OCI-LY3 (cell line): ENCODE measurements at regions not wholly inside any gene's neighbourhood (a gene's known extent, or its start where the extent isn't known, plus 50 kb on each side); places are given as distances from the start of the nearest gene placed in this dataset.

Experiments
- CTCF ChIP-seq: fragments of 200-600, 300-600 bp; sonication (generic); IDR thresholded peaks from 2 replicates; pipeline ENCODE4 v1.5.1; 2014; ENCODE audit warnings: antibody characterized with exemption, low read length, low read depth
- EZH2phosphoT487 ChIP-seq: fragments of 200-600 bp; shearing (Covaris generic); IDR thresholded peaks from 2 replicates; pipeline ENCODE4 v1.6.1; 2018; ENCODE audit warnings: antibody characterized with exemption, mixed run types, low read depth

- TF ChIP-seq CTCF, result no peak
- TF ChIP-seq EZH2phosphoT487, result no peak
These were observed 346.2 kb upstream of the LYPLAL1 start for GRCh38 chr1:218827486-218827885.
